WI38 (cell line): ENCODE measurements at regions not wholly inside any gene's neighbourhood (a gene's known extent, or its start where the extent isn't known, plus 50 kb on each side); places are given as distances from the start of the nearest gene placed in this dataset.
"Not testable (repeated sequence)": the region's sequence is repeated elsewhere in the genome, so short reads cannot be mapped to it uniquely, and the experiment has no call there.

Experiments
- H3K4me3 ChIP-seq: 2 replicates; pipeline ENCODE4 v1.5.1; 2011; ENCODE audit warnings: low read depth, mild to moderate bottlenecking, control low read depth, low read length
- TF ChIP-seq, protein P1 (sequence below): IDR thresholded peaks from 2 replicates; pipeline ENCODE4 v1.5.1; 2012; ENCODE audit warnings: low read depth, mild to moderate bottlenecking, control low read depth, low read length

DNA sequence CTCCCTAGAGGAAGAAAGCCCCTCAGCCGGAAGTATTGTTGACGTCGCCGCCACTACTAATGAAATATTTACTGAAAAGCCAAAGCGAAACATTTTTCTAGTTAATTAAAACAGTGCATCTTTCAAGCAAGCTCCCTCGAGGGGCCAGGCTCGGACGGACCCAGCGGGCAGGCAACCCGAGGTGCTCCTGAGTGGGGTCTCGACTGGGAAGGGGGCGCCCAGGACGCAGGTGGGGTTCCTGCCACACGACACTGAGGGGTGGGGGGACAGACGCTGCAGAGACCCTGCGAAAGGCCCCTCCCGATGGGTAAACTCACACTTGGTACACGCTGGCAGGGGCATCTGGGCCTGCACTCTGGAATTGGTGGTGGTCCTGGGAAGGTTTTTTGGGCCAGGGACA is 72.4 kb upstream of the ADGRA1 start:
- H3K4me3 ChIP-seq, result no peak overlapping the region
- TF ChIP-seq, protein P1, sequence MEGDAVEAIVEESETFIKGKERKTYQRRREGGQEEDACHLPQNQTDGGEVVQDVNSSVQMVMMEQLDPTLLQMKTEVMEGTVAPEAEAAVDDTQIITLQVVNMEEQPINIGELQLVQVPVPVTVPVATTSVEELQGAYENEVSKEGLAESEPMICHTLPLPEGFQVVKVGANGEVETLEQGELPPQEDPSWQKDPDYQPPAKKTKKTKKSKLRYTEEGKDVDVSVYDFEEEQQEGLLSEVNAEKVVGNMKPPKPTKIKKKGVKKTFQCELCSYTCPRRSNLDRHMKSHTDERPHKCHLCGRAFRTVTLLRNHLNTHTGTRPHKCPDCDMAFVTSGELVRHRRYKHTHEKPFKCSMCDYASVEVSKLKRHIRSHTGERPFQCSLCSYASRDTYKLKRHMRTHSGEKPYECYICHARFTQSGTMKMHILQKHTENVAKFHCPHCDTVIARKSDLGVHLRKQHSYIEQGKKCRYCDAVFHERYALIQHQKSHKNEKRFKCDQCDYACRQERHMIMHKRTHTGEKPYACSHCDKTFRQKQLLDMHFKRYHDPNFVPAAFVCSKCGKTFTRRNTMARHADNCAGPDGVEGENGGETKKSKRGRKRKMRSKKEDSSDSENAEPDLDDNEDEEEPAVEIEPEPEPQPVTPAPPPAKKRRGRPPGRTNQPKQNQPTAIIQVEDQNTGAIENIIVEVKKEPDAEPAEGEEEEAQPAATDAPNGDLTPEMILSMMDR, result no peak

DNA sequence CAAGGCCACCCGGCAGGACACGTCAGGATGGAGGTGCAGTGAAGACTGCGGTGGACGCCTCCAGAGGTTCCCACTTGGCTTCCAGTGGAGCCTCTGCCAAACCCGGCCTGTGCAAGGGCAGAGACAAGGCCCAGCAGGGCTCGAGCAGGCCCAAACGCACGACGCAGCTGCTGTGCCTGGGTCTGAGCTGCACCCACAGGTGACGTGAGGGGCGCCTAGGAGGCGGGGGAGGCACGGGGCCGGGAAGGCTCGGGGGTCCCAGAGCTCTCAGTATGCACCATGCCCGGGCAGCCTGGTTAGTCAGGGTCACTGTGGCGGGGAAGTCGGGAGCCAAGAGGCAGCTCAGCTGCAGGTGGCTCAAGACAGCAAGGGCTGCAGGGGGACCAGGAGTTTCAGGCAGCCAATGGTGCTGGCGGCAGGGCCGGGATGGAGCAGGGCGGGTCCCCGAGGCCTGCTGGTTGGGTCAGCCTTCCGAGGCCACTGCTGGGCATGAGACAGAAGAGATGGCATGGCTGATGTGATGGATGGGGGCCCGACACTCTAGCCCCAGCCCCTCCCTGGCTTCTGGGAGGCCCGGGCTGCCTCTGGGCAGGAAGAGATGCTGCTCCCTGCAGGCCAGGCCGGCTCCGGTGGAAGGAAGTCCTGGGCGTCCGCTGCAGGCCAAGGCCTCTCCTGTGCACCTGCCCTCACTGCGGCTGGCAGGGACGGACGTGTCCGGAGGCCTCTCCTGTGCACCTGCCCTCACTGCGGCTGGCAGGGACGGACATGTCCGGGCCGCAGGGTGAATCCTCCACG is 72.2 kb upstream of the CFAP46 start:
- TF ChIP-seq, protein P1, result no peak
- H3K4me3 ChIP-seq, result no peak overlapping the region

DNA sequence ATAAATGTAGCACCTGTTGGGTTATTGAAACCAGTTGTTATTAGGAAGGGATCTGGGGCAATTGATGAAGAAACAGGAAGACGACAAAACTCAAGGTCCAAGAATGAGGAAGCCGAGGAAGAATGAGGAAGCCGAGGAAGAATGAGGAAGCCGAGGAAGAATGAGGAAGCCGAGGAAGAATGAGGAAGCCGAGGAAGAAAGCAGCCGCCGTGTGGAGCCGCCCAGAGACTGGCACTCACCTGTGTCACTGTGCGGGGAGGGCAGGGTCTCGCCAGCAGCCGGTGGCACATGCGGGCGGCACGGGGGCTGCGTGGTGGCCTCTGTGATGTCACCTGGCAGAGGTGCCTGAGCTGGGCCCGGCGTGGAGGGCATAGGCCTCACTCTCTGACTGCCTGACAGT is 71.1 kb upstream of the CFAP46 start:
- TF ChIP-seq, protein P1, result no peak
- H3K4me3 ChIP-seq, result no peak overlapping the region

DNA sequence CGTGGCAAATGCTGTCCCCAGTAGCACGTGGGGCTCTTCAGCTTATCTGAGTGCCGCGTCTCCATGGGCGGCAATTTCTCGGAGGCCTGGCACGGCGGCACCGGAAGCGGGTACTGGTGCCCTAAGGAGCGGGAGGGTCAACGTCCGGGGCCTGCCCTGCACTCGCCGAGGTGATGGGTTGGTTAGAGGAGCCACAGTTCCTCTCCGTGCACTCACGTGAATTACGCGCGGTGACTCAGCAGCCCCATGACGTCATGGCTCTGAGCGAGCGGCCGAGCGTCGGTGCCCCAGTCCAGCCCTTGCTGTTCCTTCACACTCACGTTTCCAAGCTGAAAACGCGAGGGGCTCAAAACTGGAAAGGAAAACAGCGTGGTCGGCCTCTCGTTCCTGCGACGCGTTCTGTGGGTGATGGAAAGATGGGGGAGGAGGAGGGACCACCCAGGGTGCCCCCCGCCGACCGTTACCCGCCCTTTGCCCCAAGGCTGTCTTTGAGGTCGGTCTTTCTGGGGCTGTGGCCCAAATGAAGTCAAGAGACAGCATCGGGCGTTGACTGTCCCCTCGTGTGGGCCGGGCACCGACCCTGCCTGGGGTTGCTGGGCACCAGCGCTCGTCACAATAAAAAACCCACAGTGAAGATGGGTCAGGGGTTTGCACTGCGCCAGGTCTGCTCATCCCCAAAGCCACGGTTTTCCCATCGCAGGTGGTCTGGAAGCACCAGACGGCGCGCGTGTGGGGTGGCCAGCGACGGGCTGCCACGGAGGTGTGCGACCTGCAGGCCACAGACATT is 70.4 kb upstream of the CFAP46 start:
- TF ChIP-seq, protein P1, result no peak
- no peak overlapping the region for H3K4me3 ChIP-seq

DNA sequence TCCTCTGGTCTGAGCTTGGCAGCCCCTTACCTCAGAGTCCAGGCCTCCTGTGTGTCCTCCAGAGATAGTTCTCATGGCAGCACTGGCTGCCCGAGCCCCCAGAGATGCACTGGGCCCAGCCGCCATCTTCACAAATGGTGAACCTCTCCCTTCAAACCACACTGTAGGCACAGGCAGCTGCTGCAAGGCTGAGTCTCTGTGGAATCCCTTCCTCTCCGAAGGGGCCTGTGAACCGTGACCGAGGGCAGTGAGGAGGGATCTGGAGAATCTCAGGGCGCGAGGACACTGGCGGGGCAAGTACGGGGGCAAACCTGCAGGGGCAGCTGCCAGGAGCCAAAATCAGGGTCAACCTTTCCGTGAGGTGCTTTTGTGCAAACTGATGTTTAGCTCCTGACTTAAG is 69.5 kb upstream of the CFAP46 start:
- H3K4me3 ChIP-seq, result no peak overlapping the region
- TF ChIP-seq, protein P1, result no peak

DNA sequence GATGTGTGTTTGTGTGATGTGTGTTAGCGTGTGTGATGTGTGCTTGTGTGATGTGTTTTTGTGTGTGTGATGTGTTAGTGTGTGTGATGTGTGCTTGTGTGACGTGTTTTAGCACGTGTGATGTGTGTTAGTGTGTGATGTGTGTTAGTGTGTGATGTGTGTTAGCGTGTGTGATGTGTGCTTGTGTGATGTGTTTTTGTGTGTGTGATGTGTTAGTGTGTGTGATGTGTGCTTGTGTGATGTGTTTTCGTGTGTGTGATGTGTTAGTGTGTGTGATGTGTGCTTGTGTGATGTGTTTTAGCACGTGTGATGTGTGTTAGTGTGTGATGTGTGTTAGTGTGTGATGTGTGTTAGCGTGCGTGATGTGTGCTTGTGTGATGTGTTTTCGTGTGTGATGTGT is 69.0 kb upstream of the CFAP46 start:
- not testable (repeated sequence) for H3K4me3 ChIP-seq

DNA sequence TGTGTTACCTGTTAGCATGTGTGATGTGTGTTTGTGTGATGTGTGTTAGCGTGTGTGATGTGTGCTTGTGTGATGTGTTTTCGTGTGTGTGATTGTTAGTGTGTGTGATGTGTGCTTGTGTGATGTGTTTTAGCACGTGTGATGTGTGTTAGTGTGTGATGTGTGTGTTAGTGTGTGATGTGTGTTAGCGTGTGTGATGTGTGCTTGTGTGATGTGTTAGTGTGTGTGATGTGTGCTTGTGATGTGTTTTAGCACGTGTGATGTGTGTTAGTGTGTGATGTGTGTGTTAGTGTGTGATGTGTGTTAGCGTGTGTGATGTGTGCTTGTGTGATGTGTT is 68.4 kb upstream of the CFAP46 start:
- not testable (repeated sequence) for H3K4me3 ChIP-seq

DNA sequence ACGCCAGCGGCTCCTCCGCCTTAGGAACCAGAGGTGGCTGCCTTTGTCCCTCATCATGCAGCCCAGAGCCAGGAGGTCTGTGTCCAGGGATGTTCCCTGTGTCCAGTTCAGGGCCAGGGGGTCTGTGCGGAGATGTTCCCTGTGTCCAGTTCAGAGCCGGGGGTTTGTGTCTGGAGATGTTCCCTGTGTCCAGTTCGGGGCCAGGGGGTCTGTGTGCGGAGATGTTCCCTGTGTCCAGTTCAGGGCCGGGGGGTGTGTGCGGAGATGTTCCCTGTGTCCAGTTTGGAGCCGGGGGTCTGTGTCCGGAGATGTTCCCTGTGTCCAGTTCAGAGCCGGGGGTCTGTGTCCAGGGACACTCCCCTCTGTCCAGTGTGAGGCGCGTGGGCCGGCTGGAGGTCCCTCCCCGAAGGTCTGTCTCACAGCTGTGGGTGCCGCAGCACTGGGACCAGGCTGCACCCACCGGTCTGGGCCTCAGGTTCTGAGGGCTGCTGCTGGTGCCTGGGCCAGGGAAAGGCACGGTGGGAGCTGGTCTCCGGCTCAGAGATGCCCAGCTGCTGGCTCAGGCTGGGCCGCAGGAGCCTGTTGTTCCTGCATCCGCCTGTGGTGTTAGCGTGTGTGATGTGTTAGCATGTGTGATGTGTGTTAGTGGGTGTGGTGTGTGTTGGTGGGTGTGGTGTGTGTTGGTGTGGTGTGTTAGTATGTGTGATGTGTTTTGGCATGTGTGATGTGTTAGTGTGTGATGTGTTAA is 67.9 kb upstream of the CFAP46 start:
- TF ChIP-seq, protein P1, result no peak

More for the DNA sequence above, 67.9 kb upstream of the CFAP46 start:
- no peak overlapping the region for H3K4me3 ChIP-seq
